ENCODE measurements at regions not wholly inside any gene's neighbourhood (a gene's known extent, or its start where the extent isn't known, plus 50 kb on each side); places are given as distances from the start of the nearest gene placed in this dataset.

DNA sequence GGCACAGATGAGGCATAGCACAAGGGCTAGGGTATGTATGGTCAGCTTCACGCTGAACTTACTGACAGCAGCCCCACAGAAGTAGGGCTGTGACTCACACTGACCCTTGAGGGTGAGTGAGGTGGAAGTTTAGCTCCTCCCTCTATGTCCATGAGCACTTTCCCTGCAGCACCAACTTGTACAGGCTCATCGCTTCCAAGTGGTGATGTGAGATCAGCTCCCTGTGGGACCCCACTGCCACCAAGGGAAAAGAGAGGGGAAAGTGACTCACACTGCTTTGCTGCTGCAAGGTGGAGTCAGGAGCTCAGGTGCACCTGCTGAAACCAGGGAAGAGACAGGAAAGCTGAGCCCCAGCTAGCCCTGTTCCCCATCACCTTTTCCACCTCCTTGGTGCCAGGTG, 91.5 kb downstream of the TEX51 start:
- Histone ChIP-seq H3K27ac (no peak overlapping the region), H3K4me1 (peaks cover 0 to 15% (median 0%) of the 10 kb centered on the region in 3 donors), H3K4me3 (no peak overlapping the region), H3K27me3 (peaks cover 8% of the 10 kb centered on the region), H3K36me3 (no peaks in the 10 kb centered on the region), H3K9me3 (no peaks in the 10 kb centered on the region)
- 60 to 100% methylated on average over 1 of the region's 2 CpGs for WGBS, 2 donors (ENCODE audit: low coverage in 1 of 2)
- TF ChIP-seq, protein P1, sequence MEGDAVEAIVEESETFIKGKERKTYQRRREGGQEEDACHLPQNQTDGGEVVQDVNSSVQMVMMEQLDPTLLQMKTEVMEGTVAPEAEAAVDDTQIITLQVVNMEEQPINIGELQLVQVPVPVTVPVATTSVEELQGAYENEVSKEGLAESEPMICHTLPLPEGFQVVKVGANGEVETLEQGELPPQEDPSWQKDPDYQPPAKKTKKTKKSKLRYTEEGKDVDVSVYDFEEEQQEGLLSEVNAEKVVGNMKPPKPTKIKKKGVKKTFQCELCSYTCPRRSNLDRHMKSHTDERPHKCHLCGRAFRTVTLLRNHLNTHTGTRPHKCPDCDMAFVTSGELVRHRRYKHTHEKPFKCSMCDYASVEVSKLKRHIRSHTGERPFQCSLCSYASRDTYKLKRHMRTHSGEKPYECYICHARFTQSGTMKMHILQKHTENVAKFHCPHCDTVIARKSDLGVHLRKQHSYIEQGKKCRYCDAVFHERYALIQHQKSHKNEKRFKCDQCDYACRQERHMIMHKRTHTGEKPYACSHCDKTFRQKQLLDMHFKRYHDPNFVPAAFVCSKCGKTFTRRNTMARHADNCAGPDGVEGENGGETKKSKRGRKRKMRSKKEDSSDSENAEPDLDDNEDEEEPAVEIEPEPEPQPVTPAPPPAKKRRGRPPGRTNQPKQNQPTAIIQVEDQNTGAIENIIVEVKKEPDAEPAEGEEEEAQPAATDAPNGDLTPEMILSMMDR (IDR thresholded peaks at IDR 0.05) = no peak
- TF ChIP-seq POLR2AphosphoS5 (IDR thresholded peaks at IDR 0.05) = no peak
- no peak for ATAC-seq

DNA sequence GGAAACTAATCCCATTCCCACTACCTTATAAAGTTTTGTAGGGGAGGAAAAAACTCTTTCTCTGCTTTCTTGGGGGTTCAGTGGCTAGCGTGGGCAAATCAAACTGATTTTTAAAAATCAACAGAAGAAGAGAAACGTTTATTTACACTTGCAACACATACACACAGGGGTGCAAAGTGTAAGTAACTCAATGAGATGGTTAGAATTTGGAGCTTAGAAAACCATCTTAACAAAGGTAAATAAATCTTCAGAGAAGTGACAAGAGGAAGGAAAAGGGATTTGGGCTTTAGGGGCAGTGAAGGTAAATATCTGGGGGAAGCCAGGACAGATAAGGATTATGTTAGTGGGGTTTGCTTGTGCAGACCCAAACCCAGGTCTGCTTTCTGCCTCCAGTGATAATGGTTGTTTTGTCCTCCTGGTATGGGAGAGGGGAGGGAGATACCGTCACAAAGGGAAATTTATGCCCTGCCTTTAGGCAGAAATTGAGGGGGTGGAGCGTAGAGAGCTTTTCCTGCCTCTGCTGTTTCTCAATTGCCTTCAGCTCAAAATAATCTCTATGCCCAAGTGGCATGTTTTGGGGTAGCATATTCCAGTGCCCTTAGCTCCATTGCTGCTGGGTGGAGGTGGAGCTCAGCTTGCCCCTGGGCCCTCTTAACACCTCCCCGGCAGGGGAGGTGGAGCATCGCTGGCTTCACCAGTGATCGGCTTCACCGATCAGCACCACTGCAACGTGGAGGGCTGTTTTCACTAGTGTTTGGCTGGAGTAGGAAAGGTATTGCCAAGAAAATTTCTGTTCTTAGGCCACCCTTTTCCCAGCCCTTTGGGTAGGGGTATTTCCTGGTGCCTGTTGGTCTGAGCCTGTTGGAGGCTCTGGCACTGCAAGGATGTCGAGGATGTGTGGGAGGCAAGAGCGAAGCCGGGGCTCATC, 92.2 kb downstream of the TEX51 start:
- Histone ChIP-seq H3K9me3 (no peaks in the 10 kb centered on the region), H3K27ac (no peak overlapping the region), H3K36me3 (no peaks in the 10 kb centered on the region), H3K27me3 (peaks cover 8% of the 10 kb centered on the region), H3K4me1 (peaks cover 0 to 15% (median 0%) of the 10 kb centered on the region in 3 donors), H3K4me3 (no peak overlapping the region)
- TF ChIP-seq POLR2AphosphoS5 (IDR thresholded peaks at IDR 0.05) (no peak), POLR2A (IDR thresholded peaks at IDR 0.05) (no peak), EP300 (IDR thresholded peaks at IDR 0.05) (no peak)
- TF ChIP-seq, protein P1 (IDR thresholded peaks at IDR 0.05) = no peak
- no peak for ATAC-seq
- WGBS, 2 donors (ENCODE audit: low coverage in 1 of 2) = 62 to 78% methylated on average over 7 to 8 of the region's 12 CpGs

DNA sequence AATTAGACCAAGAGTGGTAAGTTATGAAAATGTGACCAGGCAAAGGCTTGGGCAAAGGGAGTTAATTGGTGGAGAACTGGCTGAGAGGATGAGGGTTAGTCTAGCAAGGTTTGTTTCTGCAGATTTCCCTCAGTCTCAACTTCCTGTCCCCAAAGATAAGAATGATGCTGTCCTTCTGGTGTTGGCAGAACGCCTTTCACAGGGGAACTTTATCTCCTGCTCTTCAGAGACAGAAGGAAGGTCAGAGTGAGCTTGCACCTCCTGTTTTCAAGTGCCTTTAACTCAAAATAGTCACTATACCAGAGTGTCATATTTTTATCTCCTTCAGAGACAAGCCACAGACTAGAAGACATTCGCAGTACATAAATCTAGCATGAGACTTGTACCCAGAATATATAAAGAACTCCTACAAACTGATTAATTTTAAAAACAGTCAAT, 95.7 kb downstream of the TEX51 start:
- no peak for TF ChIP-seq POLR2AphosphoS5 (IDR thresholded peaks at IDR 0.05)
- TF ChIP-seq, protein P1 (IDR thresholded peaks at IDR 0.05) = no peak
- TF ChIP-seq EP300 (IDR thresholded peaks at IDR 0.05) = no peak
- TF ChIP-seq POLR2A (IDR thresholded peaks at IDR 0.05) = no peak
- WGBS, 2 donors (ENCODE audit: low coverage in 1 of 2) = 71 to 88% methylated on average over 2 of the region's 2 CpGs

DNA sequence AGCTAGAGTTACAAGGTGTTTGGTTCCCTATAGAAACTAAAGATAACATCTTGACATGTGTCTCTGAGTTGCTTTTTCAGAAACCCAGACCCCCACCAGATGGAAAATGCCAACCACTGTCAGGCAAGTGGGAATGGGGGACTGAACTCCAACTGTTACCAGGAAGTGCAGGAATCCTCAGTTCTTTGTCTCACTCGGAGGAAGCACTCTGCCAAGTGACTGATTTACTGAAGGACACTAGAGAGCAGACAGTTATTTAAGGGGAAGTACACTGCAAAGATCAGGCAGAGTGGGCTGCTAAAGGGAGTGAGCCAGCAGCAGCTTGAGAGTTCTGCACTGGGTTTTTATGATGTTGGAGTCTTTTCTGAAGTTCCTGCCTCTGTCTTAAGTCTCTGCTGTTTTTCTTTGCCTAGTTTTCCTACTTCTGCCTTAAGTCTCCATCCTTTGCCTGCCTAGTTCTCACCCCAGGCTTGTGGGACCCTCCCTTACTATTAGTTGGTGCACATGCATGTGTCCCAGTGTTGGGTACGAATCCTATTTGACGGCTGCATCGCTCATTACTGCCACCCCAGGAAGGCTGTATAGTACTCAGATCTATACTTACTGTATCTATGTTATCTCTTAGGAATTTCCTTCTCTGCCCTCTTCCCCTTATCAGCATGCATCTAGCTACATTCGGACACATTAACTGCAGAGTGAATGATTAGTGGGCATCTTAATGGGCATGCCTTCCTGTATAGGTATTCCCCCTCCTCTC, 97.1 kb downstream of the TEX51 start:
- no peaks in the 10 kb centered on the region for H3K9me3 ChIP-seq
- no peaks in the 10 kb centered on the region for H3K4me1 ChIP-seq
- no peaks in the 10 kb centered on the region for H3K36me3 ChIP-seq
- WGBS, 2 donors (ENCODE audit: low coverage in 1 of 2) = 54 to 76% methylated on average over 5 of the region's 5 CpGs
- no peak overlapping the region for H3K4me3 ChIP-seq
- no peak overlapping the region for H3K27ac ChIP-seq
- TF ChIP-seq EP300 (IDR thresholded peaks at IDR 0.05) (no peak), POLR2A (IDR thresholded peaks at IDR 0.05) (no peak), POLR2AphosphoS5 (IDR thresholded peaks at IDR 0.05) (no peak)
- TF ChIP-seq, protein P1 (IDR thresholded peaks at IDR 0.05) = no peak
- peaks cover 8% of the 10 kb centered on the region for H3K27me3 ChIP-seq
- no peak for ATAC-seq

More for the DNA sequence above, 95.7 kb downstream of the TEX51 start:
- H3K4me3 ChIP-seq = no peak overlapping the region
- no peak overlapping the region for H3K27ac ChIP-seq
- no peaks in the 10 kb centered on the region for H3K4me1 ChIP-seq
- no peak for ATAC-seq
- peaks cover 8% of the 10 kb centered on the region for H3K27me3 ChIP-seq
- no peaks in the 10 kb centered on the region for H3K36me3 ChIP-seq
- no peaks in the 10 kb centered on the region for H3K9me3 ChIP-seq
